ENCODE measurements at regions not wholly inside any gene's neighbourhood (a gene's known extent, or its start where the extent isn't known, plus 50 kb on each side); places are given as distances from the start of the nearest gene placed in this dataset.

DNA sequence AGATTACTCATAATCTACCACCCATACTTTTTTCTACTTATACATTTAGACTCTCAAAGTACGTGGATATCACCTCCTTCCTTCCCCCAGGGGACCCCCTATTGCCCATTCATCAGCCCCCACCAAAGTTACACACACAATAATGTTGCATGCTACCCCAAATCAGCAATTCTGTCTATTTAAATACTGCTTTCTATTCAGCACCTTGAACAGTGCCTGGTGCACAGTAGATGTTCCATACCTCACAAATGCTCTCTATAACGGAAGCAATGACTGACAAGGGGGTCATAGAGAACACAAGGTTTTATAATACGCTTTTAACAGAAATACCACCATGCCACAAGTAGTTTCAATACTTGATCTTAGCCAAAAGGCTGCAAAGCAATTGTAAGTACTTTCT is 370.7 kb downstream of the MIAT start:
- Histone ChIP-seq H4K20me1 (ENCODE audit: control insufficient read depth, extremely low read depth, insufficient read depth, low read length) (no peaks in the 10 kb centered on the region), H3K9me3 (ENCODE audit: control insufficient read depth, low read depth, low read length) (no peaks in the 10 kb centered on the region), H2AFZ (ENCODE audit: control insufficient read depth, low read length) (no peak overlapping the region), H3K79me2 (ENCODE audit: control insufficient read depth, insufficient read depth, low read length) (no peaks in the 10 kb centered on the region), H3K4me1 (ENCODE audit: control insufficient read depth, extremely low read depth, insufficient read depth, low read length) (no peaks in the 10 kb centered on the region), H3K9ac (ENCODE audit: control insufficient read depth, extremely low read depth, insufficient read depth, low read length) (no peak overlapping the region), H3K4me3 (ENCODE audit: control insufficient read depth in 2 of 3, extremely low read depth in 1 of 3, insufficient read depth in 2 of 3, low read depth in 1 of 3, low read length in 3 of 3) (no peak overlapping the region), H3K4me2 (ENCODE audit: control insufficient read depth, extremely low read depth, insufficient read depth, low read depth, low read length) (no peak overlapping the region), H3K9me1 (ENCODE audit: control insufficient read depth, extremely low read depth, insufficient read depth, low read length) (no peaks in the 10 kb centered on the region), H3K27me3 (ENCODE audit: control insufficient read depth, extremely low read depth, insufficient read depth, low read length) (peaks cover 11% of the 10 kb centered on the region), H3K36me3 (ENCODE audit: control insufficient read depth in 2 of 2, extremely low read depth in 1 of 2, insufficient read depth in 2 of 2, low read length in 2 of 2) (no peaks in the 10 kb centered on the region), H3K27ac (ENCODE audit: control insufficient read depth, insufficient read depth, low read length) (no peak overlapping the region)
- DNase-seq (ENCODE audit: low read depth, low spot score) (no peak), FAIRE-seq (no peak)
- TF ChIP-seq, protein P1, sequence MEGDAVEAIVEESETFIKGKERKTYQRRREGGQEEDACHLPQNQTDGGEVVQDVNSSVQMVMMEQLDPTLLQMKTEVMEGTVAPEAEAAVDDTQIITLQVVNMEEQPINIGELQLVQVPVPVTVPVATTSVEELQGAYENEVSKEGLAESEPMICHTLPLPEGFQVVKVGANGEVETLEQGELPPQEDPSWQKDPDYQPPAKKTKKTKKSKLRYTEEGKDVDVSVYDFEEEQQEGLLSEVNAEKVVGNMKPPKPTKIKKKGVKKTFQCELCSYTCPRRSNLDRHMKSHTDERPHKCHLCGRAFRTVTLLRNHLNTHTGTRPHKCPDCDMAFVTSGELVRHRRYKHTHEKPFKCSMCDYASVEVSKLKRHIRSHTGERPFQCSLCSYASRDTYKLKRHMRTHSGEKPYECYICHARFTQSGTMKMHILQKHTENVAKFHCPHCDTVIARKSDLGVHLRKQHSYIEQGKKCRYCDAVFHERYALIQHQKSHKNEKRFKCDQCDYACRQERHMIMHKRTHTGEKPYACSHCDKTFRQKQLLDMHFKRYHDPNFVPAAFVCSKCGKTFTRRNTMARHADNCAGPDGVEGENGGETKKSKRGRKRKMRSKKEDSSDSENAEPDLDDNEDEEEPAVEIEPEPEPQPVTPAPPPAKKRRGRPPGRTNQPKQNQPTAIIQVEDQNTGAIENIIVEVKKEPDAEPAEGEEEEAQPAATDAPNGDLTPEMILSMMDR (optimal IDR thresholded peaks at IDR 0.05 in 1 of 3, IDR thresholded peaks at IDR 0.05 in 1 of 3, conservative IDR thresholded peaks at IDR 0.05 in 1 of 3; ENCODE audit: extremely low read depth in 1 of 3, insufficient read depth in 2 of 3, low read length in 3 of 3), result no peak
- no peak for TF ChIP-seq EZH2 (IDR thresholded peaks at IDR 0.05; ENCODE audit: low read length)
- dilution Hi-C loops (cut with MboI; ENCODE audit: extremely low pct_ligation_motif_present, low sequenced_read_pairs), result no loop called here

DNA sequence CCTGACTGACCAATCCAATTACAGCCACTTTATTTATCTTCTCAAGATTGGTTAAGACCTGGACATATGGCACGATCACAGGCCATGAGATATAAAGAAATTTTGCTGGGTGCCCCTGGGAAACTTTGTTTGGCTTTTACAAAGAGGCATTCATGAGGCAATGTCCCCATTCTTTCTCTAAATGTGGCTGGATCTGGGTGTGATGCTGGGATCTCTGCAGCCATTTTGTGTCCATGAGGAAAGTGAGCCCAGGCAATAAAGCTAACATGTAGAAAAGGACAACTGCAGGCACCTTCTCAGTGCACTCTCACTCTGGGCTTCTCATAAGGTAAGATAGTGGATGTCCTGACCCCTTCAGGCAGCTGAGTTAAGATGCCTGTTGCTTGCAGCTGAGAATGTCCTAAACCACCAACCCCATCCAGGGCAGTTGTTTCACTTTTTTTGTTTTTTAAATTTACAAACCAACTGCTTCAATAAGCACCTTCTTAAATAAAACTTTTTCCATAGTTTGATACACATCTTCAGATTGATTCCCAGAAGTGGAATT is 372.3 kb downstream of the MIAT start:
- Histone ChIP-seq H4K20me1 (ENCODE audit: control insufficient read depth, extremely low read depth, insufficient read depth, low read length) (no peaks in the 10 kb centered on the region), H3K79me2 (ENCODE audit: control insufficient read depth, insufficient read depth, low read length) (no peaks in the 10 kb centered on the region), H3K27ac (ENCODE audit: control insufficient read depth, insufficient read depth, low read length) (no peak overlapping the region), H3K9me1 (ENCODE audit: control insufficient read depth, extremely low read depth, insufficient read depth, low read length) (no peaks in the 10 kb centered on the region), H3K4me2 (ENCODE audit: control insufficient read depth, extremely low read depth, insufficient read depth, low read depth, low read length) (no peak overlapping the region), H3K9ac (ENCODE audit: control insufficient read depth, extremely low read depth, insufficient read depth, low read length) (no peak overlapping the region), H3K36me3 (ENCODE audit: control insufficient read depth in 2 of 2, extremely low read depth in 1 of 2, insufficient read depth in 2 of 2, low read length in 2 of 2) (no peaks in the 10 kb centered on the region), H3K4me3 (ENCODE audit: control insufficient read depth in 2 of 3, extremely low read depth in 1 of 3, insufficient read depth in 2 of 3, low read depth in 1 of 3, low read length in 3 of 3) (no peak overlapping the region), H3K27me3 (ENCODE audit: control insufficient read depth, extremely low read depth, insufficient read depth, low read length) (peaks cover 10% of the 10 kb centered on the region), H2AFZ (ENCODE audit: control insufficient read depth, low read length) (no peak overlapping the region), H3K4me1 (ENCODE audit: control insufficient read depth, extremely low read depth, insufficient read depth, low read length) (no peaks in the 10 kb centered on the region), H3K9me3 (ENCODE audit: control insufficient read depth, low read depth, low read length) (no peaks in the 10 kb centered on the region)
- TF ChIP-seq, protein P1 (optimal IDR thresholded peaks at IDR 0.05 in 1 of 3, IDR thresholded peaks at IDR 0.05 in 1 of 3, conservative IDR thresholded peaks at IDR 0.05 in 1 of 3; ENCODE audit: extremely low read depth in 1 of 3, insufficient read depth in 2 of 3, low read length in 3 of 3), result peak in 1 of 3 experiments; percentile 2
- no peak for TF ChIP-seq EZH2 (IDR thresholded peaks at IDR 0.05; ENCODE audit: low read length)
- no peak for DNase-seq (ENCODE audit: low read depth, low spot score)
- dilution Hi-C loops (cut with MboI; ENCODE audit: extremely low pct_ligation_motif_present, low sequenced_read_pairs), result no loop called here
- no peak for FAIRE-seq

All from keratinocyte (primary cell).